GM06990 (cell line): ENCODE measurements at regions not wholly inside any gene's neighbourhood (a gene's known extent, or its start where the extent isn't known, plus 50 kb on each side); places are given as distances from the start of the nearest gene placed in this dataset.

Source experiments
- DNase-seq: peaks from one replicate; pipeline ENCODE4 v3.0.0-alpha.2; 2011; ENCODE audit not compliant: insufficient read length; ENCODE audit errors: extremely low read depth
- H3K27me3 ChIP-seq: replicated peaks from 2 replicates; pipeline ENCODE4 v1.6.0; 2011; ENCODE audit warnings: low read length; ENCODE audit not compliant: control insufficient read depth, insufficient read depth
- H3K36me3 ChIP-seq: 2 replicates; pipeline ENCODE4 v1.5.1; 2011; ENCODE audit warnings: low read length; ENCODE audit not compliant: control insufficient read depth, insufficient read depth
- H3K4me3 ChIP-seq: replicated peaks from 2 replicates; pipeline ENCODE4 v1.5.1; 2011; ENCODE audit warnings: low read depth, mild to moderate bottlenecking, control low read depth, low read length
- CTCF ChIP-seq: IDR thresholded peaks from 2 replicates; pipeline ENCODE4 v1.5.1; 2011; ENCODE audit warnings: low read length, control low read depth, mild to moderate bottlenecking, inconsistent platforms; ENCODE audit not compliant: insufficient read depth, poor library complexity, severe bottlenecking

GRCh38 chr2:129113776-129114175, 795.1 kb upstream of the HS6ST1 start:
- no peak overlapping the region for H3K4me3 ChIP-seq
- no peaks in the 10 kb centered on the region for H3K27me3 ChIP-seq
- TF ChIP-seq CTCF = no peak
- no peaks in the 10 kb centered on the region for H3K36me3 ChIP-seq
- no peak for DNase-seq

DNA sequence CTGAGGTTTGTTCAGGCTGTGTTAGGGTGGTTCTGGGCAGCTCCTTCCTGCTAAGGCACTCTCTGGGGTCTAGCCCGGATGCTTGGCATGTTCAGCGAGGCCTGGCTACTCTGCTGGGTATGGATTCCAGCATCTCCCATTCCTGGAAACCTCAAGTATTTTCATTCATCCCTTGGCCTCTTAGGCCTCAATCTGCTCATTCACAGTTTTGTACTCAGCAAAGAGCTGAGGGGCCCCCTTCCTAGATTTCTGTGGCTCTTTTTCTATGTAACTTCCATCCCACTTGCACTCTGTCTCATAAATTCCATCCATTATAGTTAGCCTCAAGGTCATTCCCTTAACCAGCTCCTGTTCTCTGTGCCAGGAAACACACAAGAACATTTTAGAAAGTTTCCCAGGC, 798.8 kb upstream of the HS6ST1 start:
- Histone ChIP-seq H3K27me3 (no peaks in the 10 kb centered on the region), H3K36me3 (no peaks in the 10 kb centered on the region), H3K4me3 (no peak overlapping the region)
- no peak for TF ChIP-seq CTCF
- no peak for DNase-seq

DNA sequence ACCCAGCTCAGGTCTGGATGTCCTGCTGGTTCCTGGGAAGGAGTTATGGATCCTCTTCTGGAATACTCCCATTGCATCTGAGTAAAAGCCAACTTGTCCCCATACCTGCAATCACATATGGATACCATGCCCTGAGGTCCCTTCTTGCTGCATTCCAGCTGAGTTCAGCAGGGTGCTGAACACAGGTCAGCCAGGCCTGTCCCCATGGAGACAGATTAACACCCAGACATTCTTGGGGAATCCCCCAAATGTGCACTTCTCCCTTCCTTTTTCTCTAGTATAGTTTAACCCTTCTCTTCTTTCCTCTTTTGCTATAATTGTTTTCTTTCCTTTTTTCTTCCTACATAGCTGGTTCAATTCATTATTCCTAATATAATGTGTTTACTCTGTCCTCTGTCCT, 799.6 kb upstream of the HS6ST1 start:
- Histone ChIP-seq H3K36me3 (no peaks in the 10 kb centered on the region), H3K27me3 (no peaks in the 10 kb centered on the region), H3K4me3 (no peak overlapping the region)
- DNase-seq = no peak
- no peak for TF ChIP-seq CTCF

DNA sequence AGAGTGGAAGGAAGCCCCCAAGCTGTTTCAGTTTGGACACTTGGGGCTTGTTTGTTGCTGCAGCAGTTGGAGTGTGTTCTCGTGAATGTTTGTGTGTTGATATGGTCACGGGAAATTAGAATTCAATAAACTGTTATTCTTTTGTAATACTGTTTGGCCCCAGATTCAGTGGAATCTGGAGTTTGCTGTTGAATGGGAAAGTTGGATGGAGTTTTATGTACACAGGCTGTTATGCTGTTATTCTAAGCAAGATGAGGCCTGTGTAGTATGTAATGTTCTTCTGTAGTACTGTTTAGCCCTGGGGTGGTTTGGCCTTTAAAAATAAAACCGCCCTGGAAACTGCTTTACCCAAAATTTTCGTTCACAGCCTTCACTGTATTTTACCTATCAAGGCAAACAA, 810.4 kb upstream of the HS6ST1 start:
- no peak for DNase-seq
- Histone ChIP-seq H3K36me3 (no peaks in the 10 kb centered on the region), H3K27me3 (no peaks in the 10 kb centered on the region), H3K4me3 (no peak overlapping the region)
- no peak for TF ChIP-seq CTCF

DNA sequence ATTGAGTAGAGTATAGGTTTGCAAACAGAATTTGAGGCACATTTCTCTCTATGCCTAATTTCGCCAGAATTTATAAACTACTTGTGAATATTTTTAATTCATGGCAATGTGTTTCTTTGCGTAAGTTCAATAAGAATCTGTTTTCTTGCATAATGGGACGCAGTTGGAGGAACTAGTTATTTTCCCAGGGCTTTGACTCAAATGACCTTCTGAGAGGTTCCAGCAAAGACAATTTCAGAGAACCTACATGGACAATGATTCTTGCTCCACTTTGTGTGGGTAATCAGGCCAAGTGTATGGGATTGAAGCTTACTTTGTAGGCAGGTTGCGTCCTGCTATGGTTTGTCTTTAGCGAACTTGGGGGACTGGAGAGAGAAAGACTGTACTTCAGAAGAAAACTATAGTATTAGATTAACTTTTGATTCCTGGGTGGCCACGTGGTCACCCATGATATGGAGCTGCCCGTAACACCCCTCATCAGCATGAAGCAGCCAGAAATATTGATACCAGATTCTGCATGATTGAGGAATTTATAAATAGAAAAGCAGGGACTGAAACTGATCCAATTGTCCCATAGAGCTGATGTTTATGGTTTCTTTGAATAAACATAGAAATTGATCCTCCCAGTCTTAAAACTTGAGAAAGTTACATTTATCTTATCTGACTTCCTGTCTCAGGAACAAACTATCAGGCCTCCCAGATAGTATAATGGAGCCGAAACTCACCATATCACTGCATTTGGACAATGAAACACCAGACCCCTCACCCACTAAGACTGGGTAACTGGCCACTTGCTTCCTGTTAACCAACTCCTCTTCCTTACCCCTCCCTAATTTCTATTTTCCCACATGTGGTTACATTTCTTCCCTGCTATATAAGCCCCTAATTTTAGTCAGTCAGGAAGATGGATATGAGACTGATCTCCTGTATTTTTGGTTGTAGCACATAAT, 815.3 kb upstream of the HS6ST1 start:
- no peak overlapping the region for H3K4me3 ChIP-seq
- no peaks in the 10 kb centered on the region for H3K27me3 ChIP-seq
- no peak for DNase-seq
- no peak for TF ChIP-seq CTCF
- H3K36me3 ChIP-seq = no peaks in the 10 kb centered on the region

- Histone ChIP-seq H3K4me3 (no peak overlapping the region), H3K36me3 (no peaks in the 10 kb centered on the region), H3K27me3 (no peaks in the 10 kb centered on the region)
- no peak for DNase-seq
- TF ChIP-seq CTCF = no peak
These were observed 816.3 kb upstream of the HS6ST1 start for GRCh38 chr2:129135017-129135416.
